DMS53 (cell line): ENCODE measurements at regions not wholly inside any gene's neighbourhood (a gene's known extent, or its start where the extent isn't known, plus 50 kb on each side); places are given as distances from the start of the nearest gene placed in this dataset.
"Not testable (repeated sequence)": the region's sequence is repeated elsewhere in the genome, so short reads cannot be mapped to it uniquely, and the experiment has no call there.

Source experiments
- DNase-seq: peaks from one replicate; lab custom pipeline; 2025; lab: John Stamatoyannopoulos, UW

- no peak for DNase-seq
Observed at GRCh38 chr17:59494757-59495368, 70.5 kb upstream of the DHX40 start.

- no peak for DNase-seq
Observed at GRCh38 chr17:59496178-59496577, 69.2 kb upstream of the DHX40 start.

DNA sequence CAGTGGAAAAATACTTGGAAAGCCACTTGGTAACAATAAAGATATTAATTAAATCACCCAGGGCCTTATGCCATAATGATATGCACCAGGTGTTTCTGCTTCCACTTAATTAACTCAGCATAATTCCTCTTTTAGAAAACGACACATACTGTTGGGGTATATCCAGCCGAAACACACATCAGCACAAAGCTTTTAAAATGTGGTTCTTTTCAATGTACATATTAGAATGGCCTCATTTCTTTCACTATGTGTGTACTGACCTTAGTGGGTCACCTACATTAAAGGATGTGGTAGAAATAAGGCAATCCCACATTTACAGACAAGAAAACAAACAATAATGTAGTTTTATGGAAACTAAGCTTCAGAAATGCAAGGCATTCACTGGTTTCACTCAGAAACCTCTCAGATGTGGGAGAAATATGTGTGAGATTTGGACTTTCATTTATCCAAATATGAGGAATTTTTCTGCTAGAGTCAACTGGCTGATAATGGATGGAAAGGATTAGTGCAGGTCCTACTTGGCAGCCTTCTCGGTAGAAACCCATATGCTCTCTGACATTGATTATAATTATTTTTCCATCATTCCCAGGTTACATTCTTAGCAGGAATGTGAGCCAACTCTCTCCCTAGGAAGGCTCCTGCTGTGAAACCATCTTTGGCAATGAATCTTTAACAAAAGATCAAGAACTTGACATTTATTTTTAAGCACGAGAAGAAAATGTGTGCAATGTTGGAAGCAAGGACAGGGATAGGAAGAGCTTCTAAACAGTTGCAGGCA lies 66.7 kb upstream of the DHX40 start:
- no peak for DNase-seq

DNA sequence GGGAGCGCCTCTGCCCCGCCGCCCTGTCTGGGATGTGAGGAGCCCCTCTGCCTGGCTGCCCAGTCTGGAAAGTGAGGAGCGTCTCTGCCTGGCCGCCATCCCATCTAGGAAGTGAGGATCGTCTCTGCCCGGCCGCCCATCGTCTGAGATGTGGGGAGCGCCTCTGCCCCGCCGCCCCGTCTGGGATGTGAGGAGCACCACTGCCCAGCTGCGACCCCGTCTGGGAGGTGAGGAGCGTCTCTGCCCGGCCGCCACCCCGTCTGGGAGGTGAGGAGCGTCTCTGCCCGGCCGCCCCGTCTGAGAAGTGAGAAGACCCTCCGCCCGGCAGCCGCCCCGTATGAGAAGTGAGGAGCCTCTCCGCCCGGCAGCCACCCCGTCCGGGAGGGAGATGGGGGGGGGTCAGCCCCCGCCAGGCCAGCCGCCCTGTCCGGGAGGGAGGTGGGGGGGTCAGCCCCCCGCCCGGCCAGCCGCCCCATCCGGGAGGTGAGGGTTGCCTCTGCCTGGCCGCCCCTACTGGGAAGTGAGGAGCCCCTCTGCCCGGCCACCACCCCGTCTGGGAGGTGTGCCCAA lies 65.2 kb upstream of the DHX40 start:
- DNase-seq: not testable (repeated sequence)

GRCh38 chr17:59501690-59502089 lies 63.7 kb upstream of the DHX40 start:
- no peak for DNase-seq

DNA sequence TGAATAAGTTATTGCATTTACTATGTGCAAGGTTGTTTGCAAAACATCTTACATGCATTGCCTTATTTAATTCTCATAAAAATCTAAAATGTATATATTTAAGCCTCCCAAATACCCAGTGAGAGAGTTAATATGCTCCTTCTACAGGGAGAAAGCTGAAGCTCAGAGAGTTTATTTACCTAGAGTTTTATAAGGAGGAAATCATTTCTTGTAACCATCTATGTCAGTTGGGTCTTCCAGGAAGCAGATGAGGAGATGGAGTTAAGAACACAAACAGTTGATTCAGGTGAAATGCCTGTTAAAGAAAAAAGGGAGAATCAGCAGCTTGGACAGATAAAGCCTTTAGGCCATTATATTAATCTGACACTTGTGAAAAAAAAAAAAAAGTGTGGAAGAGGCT lies 62.6 kb upstream of the DHX40 start:
- no peak for DNase-seq

GRCh38 chr17:59503500-59503899 lies 61.9 kb upstream of the DHX40 start:
- DNase-seq: no peak

DNA sequence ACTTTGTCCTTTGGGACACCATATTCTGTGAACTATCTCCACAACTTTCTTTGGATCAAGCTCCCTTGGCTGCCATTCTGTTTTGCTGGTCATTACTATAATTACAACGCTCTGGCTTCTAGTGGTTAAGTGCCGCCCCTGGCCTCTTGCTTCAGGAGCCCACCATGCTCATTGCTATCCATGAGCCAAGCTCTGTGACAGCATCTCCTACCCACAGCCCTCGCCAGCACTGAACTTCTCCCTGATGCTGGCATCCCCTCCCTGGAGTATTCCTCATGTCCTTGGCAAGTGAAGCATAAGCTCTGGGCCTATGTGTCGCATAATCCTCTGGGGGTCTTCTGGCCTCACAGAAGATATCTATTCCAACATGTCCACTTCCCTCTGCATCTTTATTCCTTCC lies 60.6 kb upstream of the DHX40 start:
- no peak for DNase-seq

DNA sequence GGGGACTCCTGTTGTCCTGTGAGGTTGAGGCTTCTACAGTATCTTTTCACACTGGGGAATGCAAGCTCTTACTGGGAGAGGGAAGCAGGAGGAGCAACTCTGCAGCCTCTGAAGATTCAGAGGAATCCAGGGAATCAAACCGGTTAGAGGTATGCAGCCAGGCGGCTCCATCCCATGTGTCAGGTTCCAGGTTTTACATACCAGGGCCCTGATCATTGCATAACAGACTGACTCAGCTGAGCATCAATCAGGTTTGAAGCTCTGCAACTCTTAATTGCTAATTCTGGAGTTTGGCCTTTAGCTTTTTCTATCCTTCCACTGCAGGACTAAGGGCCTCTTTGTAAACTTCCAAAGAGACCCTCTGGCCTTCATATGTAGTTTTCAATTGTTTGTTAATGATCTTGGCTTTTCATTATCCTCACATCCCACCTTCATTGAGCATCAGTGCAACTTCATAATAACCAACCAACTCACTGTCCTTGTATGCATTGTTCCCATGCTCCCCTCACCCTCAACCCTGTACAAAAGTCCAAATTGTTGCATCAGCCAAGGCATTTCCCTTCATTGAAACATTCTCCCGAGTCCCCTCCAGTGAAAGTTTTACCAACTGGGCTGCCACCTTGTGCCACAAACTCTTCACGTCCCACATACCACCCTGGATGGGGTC lies 59.7 kb upstream of the DHX40 start:
- DNase-seq: no peak

GRCh38 chr17:59506894-59507726 lies 58.3 kb upstream of the DHX40 start:
- DNase-seq: no peak

- DNase-seq: peak; percentile 16
Observed at GRCh38 chr17:59508999-59509625, 56.3 kb upstream of the DHX40 start.

DNA sequence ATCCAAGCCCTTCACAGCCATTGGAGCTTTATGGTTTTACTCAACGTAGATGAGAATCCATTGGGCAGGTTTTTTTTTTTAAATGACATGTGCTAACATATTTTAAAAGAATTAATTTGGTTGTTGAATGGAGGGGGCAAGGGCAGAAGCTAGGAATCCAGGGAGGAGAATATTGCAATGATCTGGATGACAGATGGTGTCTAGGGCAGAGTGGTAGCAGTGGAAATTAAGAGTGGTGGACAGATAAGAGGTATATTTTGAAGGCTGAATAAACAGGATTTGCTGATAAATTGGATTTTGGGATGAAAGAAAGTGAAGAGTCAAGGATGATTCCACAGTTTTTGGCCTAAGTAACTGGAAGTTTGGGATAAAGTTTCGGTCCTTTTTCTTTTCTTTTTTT lies 54.8 kb upstream of the DHX40 start:
- DNase-seq: no peak

GRCh38 chr17:59511726-59512125 lies 53.7 kb upstream of the DHX40 start:
- DNase-seq: no peak

- DNase-seq: no peak
Observed at GRCh38 chr17:59512844-59513385, 52.5 kb upstream of the DHX40 start.

DNA sequence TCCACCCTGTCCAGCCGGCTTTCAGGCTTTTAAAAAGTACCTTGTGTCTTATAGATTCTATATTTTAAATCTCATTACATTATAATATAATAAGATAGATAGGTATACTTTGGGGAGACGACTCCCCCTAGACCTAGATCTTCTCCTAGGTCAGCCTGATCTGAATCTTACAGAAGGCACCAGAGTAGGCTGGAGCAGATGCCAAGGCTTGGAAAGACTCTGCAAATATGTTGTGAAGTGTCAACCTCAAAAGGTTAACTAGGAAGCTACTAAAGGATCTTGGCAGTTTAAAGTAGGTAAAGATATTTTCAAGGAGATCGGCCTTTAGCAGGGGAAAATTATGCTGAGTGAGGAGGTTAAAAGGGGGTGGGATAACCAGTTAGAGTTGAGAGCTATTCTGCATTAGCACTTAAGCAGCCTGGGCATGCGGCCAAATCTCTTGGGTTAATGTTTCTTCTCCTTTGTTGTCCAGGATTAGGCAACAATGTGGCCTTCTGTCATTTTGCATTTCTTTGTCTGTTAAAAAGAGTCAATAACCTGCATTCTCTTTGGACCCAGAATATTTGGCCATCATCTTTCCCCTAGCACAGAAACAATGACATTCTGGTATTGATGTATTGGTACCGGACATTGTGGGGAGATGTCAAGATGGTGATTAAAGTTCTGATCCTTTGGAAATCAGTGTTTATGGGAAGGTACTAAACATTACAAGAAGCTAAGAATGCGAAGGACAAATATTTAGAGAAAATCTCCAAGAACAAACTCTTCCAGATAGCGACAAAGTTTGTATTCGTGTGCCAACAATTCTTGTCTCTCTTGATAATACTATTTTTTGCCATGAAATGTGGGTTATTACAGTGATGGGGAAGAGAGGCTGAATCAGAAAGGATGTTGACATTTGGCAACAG lies 51.2 kb upstream of the DHX40 start:
- peak; percentile 93 for DNase-seq
